H1 (cell line): ENCODE measurements at regions not wholly inside any gene's neighbourhood (a gene's known extent, or its start where the extent isn't known, plus 50 kb on each side); places are given as distances from the start of the nearest gene placed in this dataset.

Source experiments
- CTCF ChIA-PET: fragments of 300-600 bp; sonication (Branson Sonifier 250); formaldehyde crosslinking; loops from one replicate; lab custom pipeline; 2021; ENCODE audit not compliant: partially characterized antibody; lab: Charles Lee
- POLR2A ChIA-PET: fragments of 300-600 bp; sonication (Branson Sonifier 250); formaldehyde crosslinking; loops from one replicate; lab custom pipeline; 2021; ENCODE audit warnings: inconsistent platforms; ENCODE audit not compliant: partially characterized antibody; lab: Charles Lee
- DNase-seq, 2 experiments: peaks; one replicate each; pipeline versions ENCODE4 v3.0.0 to v3.0.0-alpha.2; 2010 to 2022; ENCODE audit warnings: low spot score in 2 of 2, low read depth in 1 of 2, mixed read lengths in 1 of 2
- FAIRE-seq: peaks from 2 replicates; lab custom pipeline; 2011; peaks lifted over from hg19 to GRCh38; lab: Jason Lieb, UNC
- H2AFZ ChIP-seq: 2 replicates; pipeline ENCODE4 v1.8.1; 2012; ENCODE audit warnings: low read length, inconsistent platforms
- H2AK5ac ChIP-seq: 2 replicates; pipeline ENCODE4 v1.6.1; 2013; ENCODE audit warnings: low read depth, low read length
- H2BK120ac ChIP-seq: replicated peaks from 2 replicates; pipeline ENCODE3; 2013; ENCODE audit warnings: low read depth, low read length, inconsistent platforms
- H2BK12ac ChIP-seq: 2 replicates; pipeline ENCODE4 v1.6.1; 2013; ENCODE audit warnings: low read depth, low read length
- H2BK15ac ChIP-seq: 2 replicates; pipeline ENCODE4 v1.6.1; 2013; ENCODE audit warnings: low read length
- H2BK20ac ChIP-seq: 2 replicates; pipeline ENCODE4 v1.6.1; 2013; ENCODE audit warnings: low read length
- H2BK5ac ChIP-seq: 2 replicates; pipeline ENCODE4 v1.6.1; 2013; ENCODE audit warnings: low read depth, low read length
- H3K14ac ChIP-seq: 2 replicates; pipeline ENCODE4 v1.6.1; 2013; ENCODE audit warnings: inconsistent platforms; ENCODE audit not compliant: insufficient read length
- H3K18ac ChIP-seq: 2 replicates; pipeline ENCODE4 v1.6.1; 2013; ENCODE audit warnings: low read length; ENCODE audit errors: extremely low read depth
- H3K23ac ChIP-seq: 2 replicates; pipeline ENCODE4 v1.6.1; 2013; ENCODE audit warnings: inconsistent platforms; ENCODE audit not compliant: insufficient read length
- H3K23me2 ChIP-seq: 2 replicates; pipeline ENCODE4 v1.6.1; 2013; ENCODE audit warnings: low read depth, low read length
- H3K27ac ChIP-seq: 2 replicates; pipeline ENCODE4 v1.6.1; 2011; ENCODE audit warnings: low read depth, low read length, inconsistent platforms
- H3K27me3 ChIP-seq, 4 experiments: replicated peaks in 1 of 4; 1 replicate in 1 of 4; 2 replicates in 3 of 4; pipeline versions ENCODE4 v1.6.1 to v1.8.1; 2011 to 2013; ENCODE audit warnings: low read length in 3 of 4, mild to moderate bottlenecking in 3 of 4, inconsistent platforms in 2 of 4, mixed read lengths in 2 of 4, moderate library complexity in 1 of 4; ENCODE audit not compliant: control insufficient read depth in 3 of 4, insufficient read depth in 3 of 4; ENCODE audit errors: extremely low read depth in 1 of 4
- H3K36me3 ChIP-seq, 4 experiments: 2 replicates each; pipeline versions ENCODE4 v1.6.1 to v1.8.1; 2011 to 2013; ENCODE audit warnings: mild to moderate bottlenecking in 4 of 4, low read length in 3 of 4, moderate library complexity in 2 of 4, control low read depth in 1 of 4, inconsistent platforms in 1 of 4; ENCODE audit not compliant: insufficient read depth in 4 of 4, control insufficient read depth in 2 of 4
- H3K4ac ChIP-seq: replicated peaks from 2 replicates; pipeline ENCODE3; 2013; ENCODE audit warnings: low read length, low read depth, mixed read lengths, inconsistent platforms; ENCODE audit not compliant: insufficient read length
- H3K4me1 ChIP-seq, 4 experiments: replicated peaks in 1 of 4; 1 replicate in 1 of 4; 2 replicates in 3 of 4; pipeline versions ENCODE4 v1.6.1 to v1.8.1; 2011 to 2013; ENCODE audit warnings: low read length in 3 of 4, inconsistent platforms in 2 of 4, mixed read lengths in 1 of 4; ENCODE audit not compliant: insufficient read depth in 4 of 4, control insufficient read depth in 3 of 4
- H3K4me2 ChIP-seq, 2 experiments: 2 replicates each; pipeline versions ENCODE4 v1.6.1 to v1.8.1; 2011 to 2013; ENCODE audit warnings: low read depth in 2 of 2, low read length in 2 of 2, control low read depth in 1 of 2, inconsistent platforms in 1 of 2, mild to moderate bottlenecking in 1 of 2; ENCODE audit not compliant: insufficient read depth in 1 of 2
- H3K4me3 ChIP-seq, 4 experiments: fragments of 200-600, 300-600 bp in 1 of 4; sonication (generic), shearing (Covaris generic), sonication (Bioruptor Twin) in 1 of 4; 2 replicates each; pipeline versions ENCODE4 v1.5.1 to v1.8.1; 2011 to 2016; ENCODE audit warnings: low read length in 4 of 4, low read depth in 3 of 4, control low read depth in 2 of 4, inconsistent platforms in 2 of 4, mild to moderate bottlenecking in 2 of 4, mixed read lengths in 1 of 4, moderate library complexity in 1 of 4; ENCODE audit not compliant: insufficient read depth in 2 of 4; ENCODE audit errors: extremely low read depth in 1 of 4
- H3K56ac ChIP-seq: replicated peaks from 2 replicates; pipeline ENCODE3; 2013; ENCODE audit warnings: low read depth, mild to moderate bottlenecking, mixed read lengths, low read length, inconsistent platforms; ENCODE audit not compliant: insufficient read length
- H3K79me1 ChIP-seq: 2 replicates; pipeline ENCODE4 v1.6.1; 2013; ENCODE audit warnings: low read depth, low read length, control low read depth
- H3K79me2 ChIP-seq, 2 experiments: 2 replicates each; pipeline versions ENCODE4 v1.6.1 to v1.8.1; 2012 to 2013; ENCODE audit warnings: low read length in 2 of 2, mild to moderate bottlenecking in 2 of 2, inconsistent platforms in 1 of 2; ENCODE audit not compliant: insufficient read depth in 2 of 2, control insufficient read depth in 1 of 2
- H3K9ac ChIP-seq, 4 experiments: replicated peaks in 1 of 4; 1 replicate in 1 of 4; 2 replicates in 3 of 4; pipeline versions ENCODE4 v1.6.1 to v1.8.1; 2011 to 2013; ENCODE audit warnings: low read depth in 3 of 4, low read length in 3 of 4, control low read depth in 2 of 4, mild to moderate bottlenecking in 2 of 4, moderate library complexity in 2 of 4, inconsistent platforms in 1 of 4; ENCODE audit errors: extremely low read depth in 1 of 4
- H3K9me3 ChIP-seq, 2 experiments: 2 replicates each; pipeline versions ENCODE4 v1.6.1 to v1.8.1; 2012 to 2013; ENCODE audit warnings: mild to moderate bottlenecking in 2 of 2, moderate library complexity in 2 of 2, control low read depth in 1 of 2, inconsistent platforms in 1 of 2, low read depth in 1 of 2, low read length in 1 of 2, mixed read lengths in 1 of 2; ENCODE audit not compliant: insufficient read depth in 2 of 2
- H4K20me1 ChIP-seq, 2 experiments: replicated peaks in 1 of 2; 2 replicates each; pipeline versions ENCODE3 to v1.8.1; 2011 to 2013; ENCODE audit warnings: inconsistent platforms in 2 of 2, low read length in 2 of 2, mild to moderate bottlenecking in 1 of 2; ENCODE audit not compliant: insufficient read depth in 2 of 2, control insufficient read depth in 1 of 2
- H4K5ac ChIP-seq: 2 replicates; pipeline ENCODE4 v1.6.1; 2013; ENCODE audit warnings: low read length, low read depth, mixed read lengths, inconsistent platforms; ENCODE audit not compliant: insufficient read length
- H4K8ac ChIP-seq: 2 replicates; pipeline ENCODE4 v1.8.0; 2013; ENCODE audit warnings: mild to moderate bottlenecking, moderate library complexity, low read length, inconsistent platforms; ENCODE audit not compliant: insufficient read depth; ENCODE audit errors: extremely low read depth
- H4K91ac ChIP-seq: replicated peaks from 2 replicates; pipeline ENCODE3; 2013; ENCODE audit warnings: low read length, mixed read lengths, inconsistent platforms; ENCODE audit not compliant: insufficient read length
- CBX5 ChIP-seq: fragments of 300-800, 300-1000 bp; sonication (generic); IDR thresholded peaks from 2 replicates; pipeline ENCODE4 v1.7.1; 2016; ENCODE audit warnings: antibody characterized with exemption, low read length, low read depth
- RNF2 ChIP-seq: fragments of 200-900, 300-1000 bp; sonication (generic); IDR thresholded peaks from 2 replicates; pipeline ENCODE4 v1.7.1; 2016; ENCODE audit warnings: borderline replicate concordance, low read depth, mild to moderate bottlenecking, antibody characterized with exemption, low read length; ENCODE audit not compliant: poor library complexity, severe bottlenecking; ENCODE audit errors: missing control alignments
- SAP30 ChIP-seq: fragments of 300-600 bp; sonication (generic); IDR thresholded peaks from 2 replicates; pipeline ENCODE4 v1.7.1; 2012; ENCODE audit warnings: low read length, moderate library complexity, mild to moderate bottlenecking, inconsistent platforms; ENCODE audit not compliant: insufficient read depth, insufficient replicate concordance
- SIX5 ChIP-seq: IDR thresholded peaks from 2 replicates; pipeline ENCODE4 v1.6.1; 2011; ENCODE audit warnings: mild to moderate bottlenecking, low read depth, low read length
- SP1 ChIP-seq: IDR thresholded peaks from 2 replicates; pipeline ENCODE4 v1.6.1; 2011; ENCODE audit warnings: low read depth, low read length
- TCF12 ChIP-seq: IDR thresholded peaks from 2 replicates; pipeline ENCODE4 v1.6.1; 2011; ENCODE audit warnings: low read depth, mild to moderate bottlenecking, low read length
- WGBS, 2 experiments: shearing (Covaris generic) in 1 of 2; methylation state at CpG; one replicate each; pipeline versions ENCODE4 v1.1.6 to v1.1.7; 2013 to 2015; ENCODE audit warnings: low lambda C conversion rate in 2 of 2, mixed read lengths in 2 of 2, inconsistent platforms in 1 of 2, low coverage in 1 of 2, missing lambda C conversion rate in 1 of 2; ENCODE audit not compliant: insufficient replicate concordance in 2 of 2, insufficient coverage in 1 of 2, insufficient read length in 1 of 2; ENCODE audit errors: extremely low coverage in 1 of 2, missing lambda C conversion rate in 1 of 2; 5-methylcytosine and 5-hydroxymethylcytosine counted together

- ChIA-PET POLR2A (interaction anchor here (0.7 kb wide), 1 partner anchor 77 kb away, joined by 3 read pairs; no protein-coding TSS in a partner anchor), CTCF (interaction anchor here (0.6 kb wide), 1 partner anchor 464 kb away, joined by 5 read pairs; no protein-coding TSS in a partner anchor)
- no peak overlapping the region for H3K4me3 ChIP-seq
- H3K4me2 ChIP-seq = no peak overlapping the region
- H2AFZ ChIP-seq = no peak overlapping the region
- H4K91ac ChIP-seq = no peak overlapping the region
- no peak overlapping the region for H2BK120ac ChIP-seq
- H3K79me1 ChIP-seq = no peaks in the 10 kb centered on the region
- peaks cover 0 to 10% (median 2%) of the 10 kb centered on the region in 4 experiments; a peak in 2 of 8 replicates for H3K36me3 ChIP-seq
- no peak overlapping the region for H2BK15ac ChIP-seq
- H2BK20ac ChIP-seq = no peak overlapping the region
- H3K79me2 ChIP-seq = no peaks in the 10 kb centered on the region
- no peak overlapping the region for H3K27ac ChIP-seq
- H3K14ac ChIP-seq = no peak overlapping the region
- no peak for FAIRE-seq
- H4K8ac ChIP-seq = no peak overlapping the region
- H2BK12ac ChIP-seq = no peak overlapping the region
- no peak overlapping the region for H2BK5ac ChIP-seq
- no peak overlapping the region for H3K9ac ChIP-seq
- WGBS, 2 experiments = 88 to 100% methylated on average over 1 to 3 of the region's 3 CpGs
- no peaks in the 10 kb centered on the region for H3K27me3 ChIP-seq
- no peaks in the 10 kb centered on the region for H3K23me2 ChIP-seq
- peaks cover 0 to 4% of the 10 kb centered on the region in 2 experiments; a peak in 2 of 4 replicates for H3K9me3 ChIP-seq
- H3K4me1 ChIP-seq = no peaks in the 10 kb centered on the region
- H4K20me1 ChIP-seq = no peaks in the 10 kb centered on the region
- H3K18ac ChIP-seq = no peak overlapping the region
- H3K23ac ChIP-seq = no peak overlapping the region
- DNase-seq = no peak
- no peak overlapping the region for H3K4ac ChIP-seq
- no peak overlapping the region for H3K56ac ChIP-seq
- no peak overlapping the region for H2AK5ac ChIP-seq
- H4K5ac ChIP-seq = no peak overlapping the region
- no peak for TF ChIP-seq SAP30
- no peak for TF ChIP-seq SIX5
- TF ChIP-seq TCF12 = no peak
- no peak for TF ChIP-seq SP1
- no peak for TF ChIP-seq RNF2
- TF ChIP-seq CBX5 = no peak
Observed at GRCh38 chr4:123017636-123018395, 95.4 kb upstream of the NUDT6 start.
